CD14-positive monocyte (primary cell): ENCODE measurements at regions not wholly inside any gene's neighbourhood (a gene's known extent, or its start where the extent isn't known, plus 50 kb on each side); places are given as distances from the start of the nearest gene placed in this dataset.

Experiments used
- DNase-seq, 3 donors: peaks; one replicate each; pipeline ENCODE4 v3.0.0-alpha.2; 2011 to 2022
- H2AFZ ChIP-seq: 2 replicates; pipeline ENCODE4 v1.6.0; 2012; ENCODE audit warnings: mild to moderate bottlenecking, low read depth, low read length, inconsistent platforms; ENCODE audit not compliant: insufficient read depth, poor library complexity, severe bottlenecking
- H3K27ac ChIP-seq, 2 donors: 1 replicate in 1 of 2; 2 replicates in 1 of 2; pipeline ENCODE4 v1.5.1; 2012 to 2013; ENCODE audit warnings: low read length in 2 of 2, control low read depth in 1 of 2, inconsistent platforms in 1 of 2, low read depth in 1 of 2, mild to moderate bottlenecking in 1 of 2
- H3K27me3 ChIP-seq, 2 donors: one replicate each; pipeline versions ENCODE4 v1.6.0 to v1.6.1; 2011 to 2013; ENCODE audit warnings: low read length in 2 of 2; ENCODE audit not compliant: control insufficient read depth in 2 of 2, insufficient read depth in 2 of 2
- H3K36me3 ChIP-seq, 2 donors: replicated peaks in 1 of 2; 1 replicate in 1 of 2; 2 replicates in 1 of 2; pipeline versions ENCODE4 v1.5.1 to v1.6.1; 2012 to 2013; ENCODE audit warnings: low read length in 2 of 2, control low read depth in 1 of 2, inconsistent platforms in 1 of 2, mild to moderate bottlenecking in 1 of 2; ENCODE audit not compliant: insufficient read depth in 2 of 2, control insufficient read depth in 1 of 2
- H3K4me1 ChIP-seq, 2 donors: 1 replicate in 1 of 2; 2 replicates in 1 of 2; pipeline versions ENCODE4 v1.5.1 to v1.6.1; 2012 to 2013; ENCODE audit warnings: low read length in 2 of 2, control low read depth in 1 of 2, inconsistent platforms in 1 of 2, mild to moderate bottlenecking in 1 of 2, moderate library complexity in 1 of 2; ENCODE audit not compliant: insufficient read depth in 2 of 2, control insufficient read depth in 1 of 2
- H3K4me2 ChIP-seq: replicated peaks from 2 replicates; pipeline ENCODE3; 2012; ENCODE audit warnings: low read length, moderate library complexity, mild to moderate bottlenecking; ENCODE audit not compliant: poor library complexity, severe bottlenecking; ENCODE audit errors: extremely low read depth
- H3K4me3 ChIP-seq, 3 experiments: fragments of 200-600 bp in 1 of 3; sonication (generic) in 1 of 3; replicated peaks in 1 of 3; 1 replicate in 2 of 3; 2 replicates in 1 of 3; pipeline ENCODE4 v1.5.1; 2011 to 2013; ENCODE audit warnings: low read length in 3 of 3, mild to moderate bottlenecking in 3 of 3, control low read depth in 2 of 3, low read depth in 2 of 3, inconsistent platforms in 1 of 3, moderate library complexity in 1 of 3
- H3K79me2 ChIP-seq: 2 replicates; pipeline ENCODE4 v1.6.0; 2012; ENCODE audit warnings: mild to moderate bottlenecking, control low read depth, inconsistent platforms, low read length, moderate library complexity; ENCODE audit not compliant: insufficient read depth
- H3K9ac ChIP-seq: 2 replicates; pipeline ENCODE4 v1.6.0; 2017; ENCODE audit warnings: low read length, mild to moderate bottlenecking; ENCODE audit not compliant: insufficient read depth, poor library complexity, severe bottlenecking
- H3K9me3 ChIP-seq, 2 donors: replicated peaks in 1 of 2; 1 replicate in 1 of 2; 2 replicates in 1 of 2; pipeline versions ENCODE4 v1.5.1 to v1.6.1; 2012 to 2013; ENCODE audit warnings: low read length in 2 of 2, control low read depth in 1 of 2; ENCODE audit not compliant: control insufficient read depth in 1 of 2, insufficient read depth in 1 of 2
- H4K20me1 ChIP-seq: 2 replicates; pipeline ENCODE4 v1.6.0; 2012; ENCODE audit warnings: mild to moderate bottlenecking, low read length, control low read depth, moderate library complexity; ENCODE audit not compliant: insufficient read depth
- H3K27ac Mint-ChIP-seq, 7 donors: one replicate each; pipeline ENCODE4 v1.8.0; 2020; ENCODE audit warnings: mild to moderate bottlenecking in 7 of 7, mixed read lengths in 7 of 7, moderate library complexity in 6 of 7, inconsistent platforms in 2 of 7
- H3K27me3 Mint-ChIP-seq, 3 donors: one replicate each; pipeline ENCODE4 v1.8.0; 2021 to 2022; ENCODE audit warnings: low read depth in 3 of 3, mild to moderate bottlenecking in 3 of 3, mixed read lengths in 3 of 3, moderate library complexity in 3 of 3, inconsistent platforms in 1 of 3
- H3K36me3 Mint-ChIP-seq, 2 donors: one replicate each; pipeline ENCODE4 v1.8.0; 2020; ENCODE audit warnings: mixed read lengths in 2 of 2, inconsistent platforms in 1 of 2, mild to moderate bottlenecking in 1 of 2
- H3K4me1 Mint-ChIP-seq: one replicate; pipeline ENCODE4 v1.8.0; 2020; ENCODE audit warnings: mild to moderate bottlenecking, mixed read lengths
- H3K4me3 Mint-ChIP-seq, 2 donors: one replicate each; pipeline ENCODE4 v1.8.0; 2020; ENCODE audit warnings: mild to moderate bottlenecking in 2 of 2, mixed read lengths in 2 of 2, moderate library complexity in 1 of 2
- H3K9me3 Mint-ChIP-seq, 7 donors: one replicate each; pipeline ENCODE4 v1.8.0; 2020 to 2022; ENCODE audit warnings: mixed read lengths in 7 of 7, mild to moderate bottlenecking in 6 of 7, moderate library complexity in 6 of 7, inconsistent platforms in 2 of 7
- WGBS: methylation state at CpG from one replicate; pipeline ENCODE4 v1.1.5; 2013; ENCODE audit warnings: missing lambda C conversion rate; ENCODE audit not compliant: insufficient coverage; 5-methylcytosine and 5-hydroxymethylcytosine counted together
- intact Hi-C, 2 donors: fragments of 100-400 bp; cut with micrococcal nuclease; formaldehyde crosslinking; loops; one replicate each; pipeline versions ENCODE4 v1.15.0 to v1.15.1; 2023
- TF ChIP-seq, protein P1 (sequence below): fragments of 200-600 bp; IDR thresholded peaks from one replicate; pipeline ENCODE4 v1.8.0; 2022; ENCODE audit warnings: antibody characterized with exemption, mild to moderate bottlenecking

GRCh38 chr11:100441086-100441485 is 246.0 kb upstream of the ARHGAP42 start:
- no CpG with 5 or more reads among the region's 1 CpG for WGBS
- H3K9me3 Mint-ChIP-seq = peaks cover 0 to 7% (median 2%) of the 10 kb centered on the region in 7 donors
- intact Hi-C loops = no loop called here

DNA sequence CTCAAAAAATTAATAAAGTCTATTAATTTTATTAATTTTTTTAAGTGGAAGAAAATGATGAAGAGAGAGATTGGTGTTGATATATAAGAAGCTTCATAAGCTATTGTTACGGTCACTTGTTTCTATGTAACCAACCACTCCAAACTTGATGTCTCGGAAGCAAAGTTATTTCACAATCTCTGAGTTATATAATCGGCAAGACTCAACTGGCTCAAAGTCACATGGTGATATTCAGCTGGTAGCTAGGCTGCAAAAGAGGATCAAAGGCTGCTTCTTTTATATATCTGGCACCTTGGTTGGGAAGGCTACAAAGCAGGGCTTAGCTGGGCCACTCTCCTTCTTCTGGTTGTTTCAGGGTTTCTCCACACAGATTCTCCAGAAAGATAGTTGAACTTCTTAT is 245.1 kb upstream of the ARHGAP42 start:
- Histone ChIP-seq H3K4me1 (no peaks in the 10 kb centered on the region), H3K4me3 (no peak overlapping the region), H2AFZ (no peak overlapping the region), H3K4me2 (no peak overlapping the region), H3K9me3 (peaks cover 6 to 12% of the 10 kb centered on the region in 2 donors), H3K79me2 (no peaks in the 10 kb centered on the region), H3K27ac (no peak overlapping the region), H4K20me1 (no peaks in the 10 kb centered on the region), H3K36me3 (no peaks in the 10 kb centered on the region), H3K9ac (no peak overlapping the region), H3K27me3 (no peaks in the 10 kb centered on the region)
- no CpG with 5 or more reads among the region's 3 CpGs for WGBS
- intact Hi-C loops = no loop called here
- no peaks in the 10 kb centered on the region for H3K4me1 Mint-ChIP-seq
- H3K36me3 Mint-ChIP-seq = no peaks in the 10 kb centered on the region
- no peak overlapping the region for H3K27ac Mint-ChIP-seq
- peaks cover 0 to 10% (median 2%) of the 10 kb centered on the region in 7 donors for H3K9me3 Mint-ChIP-seq
- no peak for DNase-seq
- no peak overlapping the region for H3K4me3 Mint-ChIP-seq
- TF ChIP-seq, protein P1, sequence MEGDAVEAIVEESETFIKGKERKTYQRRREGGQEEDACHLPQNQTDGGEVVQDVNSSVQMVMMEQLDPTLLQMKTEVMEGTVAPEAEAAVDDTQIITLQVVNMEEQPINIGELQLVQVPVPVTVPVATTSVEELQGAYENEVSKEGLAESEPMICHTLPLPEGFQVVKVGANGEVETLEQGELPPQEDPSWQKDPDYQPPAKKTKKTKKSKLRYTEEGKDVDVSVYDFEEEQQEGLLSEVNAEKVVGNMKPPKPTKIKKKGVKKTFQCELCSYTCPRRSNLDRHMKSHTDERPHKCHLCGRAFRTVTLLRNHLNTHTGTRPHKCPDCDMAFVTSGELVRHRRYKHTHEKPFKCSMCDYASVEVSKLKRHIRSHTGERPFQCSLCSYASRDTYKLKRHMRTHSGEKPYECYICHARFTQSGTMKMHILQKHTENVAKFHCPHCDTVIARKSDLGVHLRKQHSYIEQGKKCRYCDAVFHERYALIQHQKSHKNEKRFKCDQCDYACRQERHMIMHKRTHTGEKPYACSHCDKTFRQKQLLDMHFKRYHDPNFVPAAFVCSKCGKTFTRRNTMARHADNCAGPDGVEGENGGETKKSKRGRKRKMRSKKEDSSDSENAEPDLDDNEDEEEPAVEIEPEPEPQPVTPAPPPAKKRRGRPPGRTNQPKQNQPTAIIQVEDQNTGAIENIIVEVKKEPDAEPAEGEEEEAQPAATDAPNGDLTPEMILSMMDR = no peak
- peaks cover 0 to 3% (median 2%) of the 10 kb centered on the region in 3 donors for H3K27me3 Mint-ChIP-seq

More at GRCh38 chr11:100441086-100441485, 246.0 kb upstream of the ARHGAP42 start:
- Histone ChIP-seq H3K27ac (no peak overlapping the region), H3K79me2 (no peaks in the 10 kb centered on the region), H3K36me3 (no peaks in the 10 kb centered on the region), H3K27me3 (no peaks in the 10 kb centered on the region), H2AFZ (no peak overlapping the region), H3K4me1 (no peaks in the 10 kb centered on the region), H3K4me3 (no peak overlapping the region), H3K9me3 (peaks cover 5 to 6% of the 10 kb centered on the region in 2 donors), H3K9ac (no peak overlapping the region), H3K4me2 (no peak overlapping the region), H4K20me1 (no peaks in the 10 kb centered on the region)
- peaks cover 0 to 3% (median 2%) of the 10 kb centered on the region in 3 donors for H3K27me3 Mint-ChIP-seq
- no peak overlapping the region for H3K27ac Mint-ChIP-seq
- TF ChIP-seq, protein P1 = no peak
- H3K4me1 Mint-ChIP-seq = no peaks in the 10 kb centered on the region
- H3K4me3 Mint-ChIP-seq = no peak overlapping the region
- H3K36me3 Mint-ChIP-seq = no peaks in the 10 kb centered on the region
- DNase-seq = no peak
